HL-60 (cell line): ENCODE measurements at regions not wholly inside any gene's neighbourhood (a gene's known extent, or its start where the extent isn't known, plus 50 kb on each side); places are given as distances from the start of the nearest gene placed in this dataset.

Source experiments
- DNase-seq, 2 experiments: peaks; one replicate each; pipeline ENCODE4 v3.0.0-alpha.2; 2010 to 2020; ENCODE audit warnings: low read depth in 1 of 2, low spot score in 1 of 2
- H3K27ac ChIP-seq: fragments of 250-450 bp; sonication (Bioruptor Pico); replicated peaks from 2 replicates; pipeline ENCODE4 v1.5.1; 2020; ENCODE audit warnings: mild to moderate bottlenecking, moderate library complexity
- H3K27me3 ChIP-seq: fragments of 250-450 bp; sonication (Bioruptor Pico); 2 replicates; pipeline ENCODE4 v1.5.1; 2021; ENCODE audit warnings: mild to moderate bottlenecking, moderate library complexity; ENCODE audit not compliant: insufficient read depth, poor library complexity, severe bottlenecking
- H3K4me3 ChIP-seq: replicated peaks from 2 replicates; pipeline ENCODE4 v1.5.1; 2011; ENCODE audit warnings: mild to moderate bottlenecking, control low read depth, low read length; ENCODE audit not compliant: insufficient read depth
- GABPA ChIP-seq: IDR thresholded peaks from 2 replicates; pipeline ENCODE4 v1.6.1; 2012; ENCODE audit warnings: low read depth
- POLR2AphosphoS5 ChIP-seq: IDR thresholded peaks from 2 replicates; pipeline ENCODE4 v1.6.1; 2012; ENCODE audit warnings: low read depth
- SPI1 ChIP-seq: IDR thresholded peaks from 2 replicates; pipeline ENCODE4 v1.6.1; 2012; ENCODE audit warnings: low read depth, mild to moderate bottlenecking, borderline replicate concordance
- TF ChIP-seq, protein P1 (sequence below): IDR thresholded peaks from one replicate; pipeline ENCODE4 v1.5.1; 2011; ENCODE audit warnings: low read length, control low read depth, inconsistent platforms; ENCODE audit not compliant: insufficient read depth
- TF ChIP-seq, protein P2 (sequence below): IDR thresholded peaks from 2 replicates; pipeline ENCODE4 v1.6.1; 2012; ENCODE audit warnings: low read depth; ENCODE audit not compliant: insufficient replicate concordance

GRCh38 chr13:104422668-104423067 is 1356.5 kb upstream of the SLC10A2 start:
- Histone ChIP-seq H3K27ac (no peak overlapping the region), H3K4me3 (no peak overlapping the region), H3K27me3 (no peaks in the 10 kb centered on the region)
- TF ChIP-seq, protein P1, sequence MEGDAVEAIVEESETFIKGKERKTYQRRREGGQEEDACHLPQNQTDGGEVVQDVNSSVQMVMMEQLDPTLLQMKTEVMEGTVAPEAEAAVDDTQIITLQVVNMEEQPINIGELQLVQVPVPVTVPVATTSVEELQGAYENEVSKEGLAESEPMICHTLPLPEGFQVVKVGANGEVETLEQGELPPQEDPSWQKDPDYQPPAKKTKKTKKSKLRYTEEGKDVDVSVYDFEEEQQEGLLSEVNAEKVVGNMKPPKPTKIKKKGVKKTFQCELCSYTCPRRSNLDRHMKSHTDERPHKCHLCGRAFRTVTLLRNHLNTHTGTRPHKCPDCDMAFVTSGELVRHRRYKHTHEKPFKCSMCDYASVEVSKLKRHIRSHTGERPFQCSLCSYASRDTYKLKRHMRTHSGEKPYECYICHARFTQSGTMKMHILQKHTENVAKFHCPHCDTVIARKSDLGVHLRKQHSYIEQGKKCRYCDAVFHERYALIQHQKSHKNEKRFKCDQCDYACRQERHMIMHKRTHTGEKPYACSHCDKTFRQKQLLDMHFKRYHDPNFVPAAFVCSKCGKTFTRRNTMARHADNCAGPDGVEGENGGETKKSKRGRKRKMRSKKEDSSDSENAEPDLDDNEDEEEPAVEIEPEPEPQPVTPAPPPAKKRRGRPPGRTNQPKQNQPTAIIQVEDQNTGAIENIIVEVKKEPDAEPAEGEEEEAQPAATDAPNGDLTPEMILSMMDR: no peak
- no peak for TF ChIP-seq POLR2AphosphoS5
- TF ChIP-seq SPI1: no peak
- TF ChIP-seq, protein P2, sequence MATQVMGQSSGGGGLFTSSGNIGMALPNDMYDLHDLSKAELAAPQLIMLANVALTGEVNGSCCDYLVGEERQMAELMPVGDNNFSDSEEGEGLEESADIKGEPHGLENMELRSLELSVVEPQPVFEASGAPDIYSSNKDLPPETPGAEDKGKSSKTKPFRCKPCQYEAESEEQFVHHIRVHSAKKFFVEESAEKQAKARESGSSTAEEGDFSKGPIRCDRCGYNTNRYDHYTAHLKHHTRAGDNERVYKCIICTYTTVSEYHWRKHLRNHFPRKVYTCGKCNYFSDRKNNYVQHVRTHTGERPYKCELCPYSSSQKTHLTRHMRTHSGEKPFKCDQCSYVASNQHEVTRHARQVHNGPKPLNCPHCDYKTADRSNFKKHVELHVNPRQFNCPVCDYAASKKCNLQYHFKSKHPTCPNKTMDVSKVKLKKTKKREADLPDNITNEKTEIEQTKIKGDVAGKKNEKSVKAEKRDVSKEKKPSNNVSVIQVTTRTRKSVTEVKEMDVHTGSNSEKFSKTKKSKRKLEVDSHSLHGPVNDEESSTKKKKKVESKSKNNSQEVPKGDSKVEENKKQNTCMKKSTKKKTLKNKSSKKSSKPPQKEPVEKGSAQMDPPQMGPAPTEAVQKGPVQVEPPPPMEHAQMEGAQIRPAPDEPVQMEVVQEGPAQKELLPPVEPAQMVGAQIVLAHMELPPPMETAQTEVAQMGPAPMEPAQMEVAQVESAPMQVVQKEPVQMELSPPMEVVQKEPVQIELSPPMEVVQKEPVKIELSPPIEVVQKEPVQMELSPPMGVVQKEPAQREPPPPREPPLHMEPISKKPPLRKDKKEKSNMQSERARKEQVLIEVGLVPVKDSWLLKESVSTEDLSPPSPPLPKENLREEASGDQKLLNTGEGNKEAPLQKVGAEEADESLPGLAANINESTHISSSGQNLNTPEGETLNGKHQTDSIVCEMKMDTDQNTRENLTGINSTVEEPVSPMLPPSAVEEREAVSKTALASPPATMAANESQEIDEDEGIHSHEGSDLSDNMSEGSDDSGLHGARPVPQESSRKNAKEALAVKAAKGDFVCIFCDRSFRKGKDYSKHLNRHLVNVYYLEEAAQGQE: no peak
- no peak for TF ChIP-seq GABPA
- no peak for DNase-seq

DNA sequence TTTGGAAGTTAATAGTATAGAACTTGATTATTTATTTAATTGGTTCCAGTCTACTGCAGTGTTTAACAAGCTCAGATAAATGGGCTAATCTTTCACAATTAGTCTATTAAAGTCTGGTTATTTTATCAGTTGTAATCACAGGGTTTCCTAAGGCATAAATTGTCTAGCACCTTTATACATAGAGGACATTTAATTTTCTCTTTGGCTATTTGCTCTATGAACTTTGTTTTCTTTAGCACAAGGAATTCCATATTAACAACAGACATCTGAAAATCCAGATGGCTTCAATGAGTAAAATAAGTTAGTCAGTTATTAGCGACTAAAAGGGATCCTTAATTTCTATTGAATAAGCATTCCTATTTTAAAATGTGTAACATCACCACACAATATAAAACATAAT is 1350.8 kb upstream of the SLC10A2 start:
- TF ChIP-seq, protein P1: no peak
- TF ChIP-seq POLR2AphosphoS5 (no peak), GABPA (no peak)
- H3K27me3 ChIP-seq: no peaks in the 10 kb centered on the region
- no peak overlapping the region for H3K27ac ChIP-seq
- H3K4me3 ChIP-seq: no peak overlapping the region
- no peak for DNase-seq

DNA sequence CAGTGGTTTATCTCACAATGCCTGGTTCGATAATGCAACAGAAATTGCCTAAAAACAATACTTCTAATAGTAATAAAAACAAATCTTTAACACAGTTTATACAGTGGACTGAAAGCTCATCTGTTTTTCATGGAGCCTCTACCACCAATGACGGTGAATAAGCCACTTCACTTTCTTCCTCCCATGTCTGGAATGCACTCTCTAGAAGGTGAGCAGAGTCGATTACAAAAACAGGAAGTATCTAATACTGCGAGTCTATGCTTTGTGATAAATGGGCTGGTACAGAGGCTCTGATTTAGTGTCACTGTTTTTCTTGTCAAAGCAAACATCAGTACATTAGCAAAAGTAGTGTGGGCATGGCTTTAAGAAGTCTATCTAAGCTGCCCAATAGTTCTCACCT is 1348.6 kb upstream of the SLC10A2 start:
- no peak overlapping the region for H3K4me3 ChIP-seq
- no peak for DNase-seq
- TF ChIP-seq GABPA (no peak), SPI1 (no peak), POLR2AphosphoS5 (no peak)
- TF ChIP-seq, protein P2: no peak
- TF ChIP-seq, protein P1: no peak
- H3K27me3 ChIP-seq: no peaks in the 10 kb centered on the region
- H3K27ac ChIP-seq: no peak overlapping the region

DNA sequence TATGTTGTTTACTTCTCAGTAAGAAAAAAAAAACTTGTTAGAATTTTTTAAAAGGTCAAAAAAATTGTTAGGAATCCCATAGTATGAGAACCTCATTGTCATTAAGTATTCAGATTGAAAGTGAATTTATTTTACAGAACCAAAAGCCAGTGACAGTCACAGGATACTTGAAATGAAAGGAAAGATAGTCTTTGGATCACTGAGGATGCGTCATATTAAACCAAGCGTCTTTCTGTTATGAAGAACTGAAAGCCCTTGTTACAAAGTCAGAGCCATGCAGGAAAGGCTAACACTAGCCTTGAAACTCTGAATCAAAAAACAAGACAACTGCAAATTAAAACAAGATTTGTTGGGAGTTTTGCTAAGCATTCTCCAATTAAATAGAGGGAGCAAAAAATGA is 1348.0 kb upstream of the SLC10A2 start:
- H3K27ac ChIP-seq: no peak overlapping the region
- no peak for DNase-seq
- H3K27me3 ChIP-seq: no peaks in the 10 kb centered on the region
- no peak overlapping the region for H3K4me3 ChIP-seq
- TF ChIP-seq GABPA (no peak), POLR2AphosphoS5 (no peak), SPI1 (no peak)
- TF ChIP-seq, protein P1: no peak
- TF ChIP-seq, protein P2: no peak
